ENCODE measurements at regions not wholly inside any gene's neighbourhood (a gene's known extent, or its start where the extent isn't known, plus 50 kb on each side); places are given as distances from the start of the nearest gene placed in this dataset.

GRCh38 chrY:16502733-16503214 lies 1377.2 kb downstream of the CDY2B start:
- TF ChIP-seq CTCF (IDR thresholded peaks at IDR 0.05): no peak
- Mint-ChIP-seq H3K27me3 (no peaks in the 10 kb centered on the region), H3K27ac (no peak overlapping the region), H3K4me3 (no peak overlapping the region), H3K9me3 (peaks cover 2% of the 10 kb centered on the region), H3K36me3 (ENCODE audit: low read depth) (no peaks in the 10 kb centered on the region), H3K4me1 (no peaks in the 10 kb centered on the region)
- no peak for DNase-seq
- intact Hi-C loops (cut with micrococcal nuclease): no loop called here
- ATAC-seq (ENCODE audit: low read depth): no peak
- POLR2A ChIA-PET: no interaction called here
- CTCF ChIA-PET: no interaction called here

GRCh38 chrY:16490706-16491105 lies 1389.3 kb downstream of the CDY2B start:
- no peaks in the 10 kb centered on the region for H3K9me3 Mint-ChIP-seq
- H3K4me3 Mint-ChIP-seq: no peak overlapping the region
- ChIA-PET CTCF (no interaction called here), POLR2A (no interaction called here)
- TF ChIP-seq CTCF (IDR thresholded peaks at IDR 0.05): no peak
- intact Hi-C loops (cut with micrococcal nuclease): no loop called here
- H3K36me3 Mint-ChIP-seq (ENCODE audit: low read depth): no peaks in the 10 kb centered on the region
- no peaks in the 10 kb centered on the region for H3K27me3 Mint-ChIP-seq
- ATAC-seq (ENCODE audit: low read depth) (no peak), DNase-seq (no peak)
- H3K27ac Mint-ChIP-seq: no peak overlapping the region
- no peaks in the 10 kb centered on the region for H3K4me1 Mint-ChIP-seq

GRCh38 chrY:16486696-16487215 lies 1393.3 kb downstream of the CDY2B start:
- TF ChIP-seq CTCF (IDR thresholded peaks at IDR 0.05): no peak
- H3K9me3 Mint-ChIP-seq: no peaks in the 10 kb centered on the region
- H3K27me3 Mint-ChIP-seq: no peaks in the 10 kb centered on the region
- ChIA-PET CTCF (no interaction called here), POLR2A (no interaction called here)
- DNase-seq (no peak), ATAC-seq (ENCODE audit: low read depth) (no peak)
- no peaks in the 10 kb centered on the region for H3K4me1 Mint-ChIP-seq
- H3K27ac Mint-ChIP-seq: no peak overlapping the region
- H3K4me3 Mint-ChIP-seq: no peak overlapping the region
- H3K36me3 Mint-ChIP-seq (ENCODE audit: low read depth): no peaks in the 10 kb centered on the region
- intact Hi-C loops (cut with micrococcal nuclease): no loop called here

GRCh38 chrY:16480031-16480430 lies 1400.0 kb downstream of the CDY2B start:
- ATAC-seq (ENCODE audit: low read depth) (no peak), DNase-seq (no peak)
- POLR2A ChIA-PET: no interaction called here
- TF ChIP-seq CTCF (IDR thresholded peaks at IDR 0.05): no peak
- no peaks in the 10 kb centered on the region for H3K4me1 Mint-ChIP-seq
- no peak overlapping the region for H3K4me3 Mint-ChIP-seq
- no peaks in the 10 kb centered on the region for H3K27me3 Mint-ChIP-seq
- intact Hi-C loops (cut with micrococcal nuclease): no loop called here
- H3K9me3 Mint-ChIP-seq: no peaks in the 10 kb centered on the region
- CTCF ChIA-PET: no interaction called here
- H3K36me3 Mint-ChIP-seq (ENCODE audit: low read depth): no peaks in the 10 kb centered on the region
- no peak overlapping the region for H3K27ac Mint-ChIP-seq

DNA sequence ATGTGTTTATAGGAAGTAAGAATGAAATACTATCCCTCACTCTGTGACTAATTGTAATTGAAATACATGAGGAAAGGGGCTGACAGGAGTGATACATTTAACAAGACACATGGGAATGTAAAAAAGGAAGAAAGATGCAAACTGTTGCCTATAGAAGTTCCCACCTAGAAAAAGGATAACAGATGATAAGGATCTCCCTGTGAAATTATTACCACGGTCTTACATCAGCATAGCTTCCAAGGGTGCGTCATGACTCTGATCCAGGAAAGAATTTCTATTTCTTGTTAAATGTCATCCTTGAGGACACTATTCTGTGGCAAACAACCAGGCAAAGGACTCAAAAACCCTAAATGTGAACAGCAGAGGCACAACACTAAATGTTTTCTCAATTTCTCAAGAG lies 1406.0 kb downstream of the CDY2B start:
- TF ChIP-seq CTCF (IDR thresholded peaks at IDR 0.05): no peak
- intact Hi-C loops (cut with micrococcal nuclease): no loop called here
- H3K27me3 Mint-ChIP-seq: no peaks in the 10 kb centered on the region
- POLR2A ChIA-PET: no interaction called here
- CTCF ChIA-PET: no interaction called here
- no peaks in the 10 kb centered on the region for H3K36me3 Mint-ChIP-seq (ENCODE audit: low read depth)
- no peaks in the 10 kb centered on the region for H3K4me1 Mint-ChIP-seq
- no peaks in the 10 kb centered on the region for H3K9me3 Mint-ChIP-seq
- no peak for ATAC-seq (ENCODE audit: low read depth)
- H3K27ac Mint-ChIP-seq: no peak overlapping the region
- H3K4me3 Mint-ChIP-seq: no peak overlapping the region
- DNase-seq: no peak

Data from activated B cell treated with CpG ODN at 0.5 μM for 24 hours (primary cell).